Skin epidermis (tissue), 12 donors: ENCODE measurements at regions not wholly inside any gene's neighbourhood (a gene's known extent, or its start where the extent isn't known, plus 50 kb on each side); places are given as distances from the start of the nearest gene placed in this dataset.

ENCODE experiments used
- H3K27ac ChIP-seq, 21 experiments: fragments of 200-600 bp; sonication (generic) in 11 of 21; one replicate each; pipeline ENCODE4 v1.5.0; 2020; ENCODE audit warnings: mild to moderate bottlenecking in 3 of 21, inconsistent platforms in 2 of 21, moderate library complexity in 2 of 21
- H3K4me3 ChIP-seq, 7 experiments: fragments of 200-600 bp; sonication (generic) in 2 of 7; one replicate each; pipeline ENCODE4 v1.5.0; 2020; ENCODE audit warnings: inconsistent platforms in 2 of 7, mild to moderate bottlenecking in 2 of 7, moderate library complexity in 1 of 7

- no peak overlapping the region for H3K4me3 ChIP-seq
- no peak overlapping the region for H3K27ac ChIP-seq
These were observed 104.7 kb downstream of the ENGASE start for GRCh38 chr17:79179334-79179733.

GRCh38 chr17:79177877-79178276, 103.3 kb downstream of the ENGASE start:
- no peak overlapping the region for H3K27ac ChIP-seq

GRCh38 chr17:79176792-79177601, 102.4 kb downstream of the ENGASE start:
- no peak overlapping the region for H3K27ac ChIP-seq
- no peak overlapping the region for H3K4me3 ChIP-seq

More at GRCh38 chr17:79177877-79178276, 103.3 kb downstream of the ENGASE start:
- no peak overlapping the region for H3K4me3 ChIP-seq

GRCh38 chr17:79174905-79175856, 100.6 kb downstream of the ENGASE start:
- no peak overlapping the region for H3K4me3 ChIP-seq
- no peak overlapping the region for H3K27ac ChIP-seq

- no peak overlapping the region for H3K4me3 ChIP-seq
These were observed 99.7 kb downstream of the ENGASE start for GRCh38 chr17:79174193-79174765.

GRCh38 chr17:79171188-79171587, 96.6 kb downstream of the ENGASE start:
- H3K4me3 ChIP-seq, result no peak overlapping the region
- H3K27ac ChIP-seq, result no peak overlapping the region

More at GRCh38 chr17:79174193-79174765, 99.7 kb downstream of the ENGASE start:
- H3K27ac ChIP-seq, result no peak overlapping the region

- H3K27ac ChIP-seq, result no peak overlapping the region
- no peak overlapping the region for H3K4me3 ChIP-seq
These were observed 95.2 kb downstream of the ENGASE start for GRCh38 chr17:79169861-79170260.

- no peak overlapping the region for H3K27ac ChIP-seq
- H3K4me3 ChIP-seq, result no peak overlapping the region
These were observed 94.7 kb downstream of the ENGASE start for GRCh38 chr17:79169366-79169765.

GRCh38 chr17:79168486-79169055, 93.9 kb downstream of the ENGASE start:
- no peak overlapping the region for H3K4me3 ChIP-seq
- H3K27ac ChIP-seq, result no peak overlapping the region

GRCh38 chr17:79167486-79167885, 92.9 kb downstream of the ENGASE start:
- H3K4me3 ChIP-seq, result no peak overlapping the region
- no peak overlapping the region for H3K27ac ChIP-seq

- H3K27ac ChIP-seq, result no peak overlapping the region
These were observed 91.3 kb downstream of the ENGASE start for GRCh38 chr17:79165756-79166473.

GRCh38 chr17:79164913-79165695, 90.5 kb downstream of the ENGASE start:
- Histone ChIP-seq H3K27ac (no peak overlapping the region), H3K4me3 (no peak overlapping the region)

More at GRCh38 chr17:79165756-79166473, 91.3 kb downstream of the ENGASE start:
- H3K4me3 ChIP-seq, result no peak overlapping the region

GRCh38 chr17:79164408-79164807, 89.8 kb downstream of the ENGASE start:
- no peak overlapping the region for H3K27ac ChIP-seq
- no peak overlapping the region for H3K4me3 ChIP-seq

- Histone ChIP-seq H3K4me3 (no peak overlapping the region), H3K27ac (no peak overlapping the region)
These were observed 88.4 kb downstream of the ENGASE start for GRCh38 chr17:79163071-79163470.

GRCh38 chr17:79162012-79162963, 87.7 kb downstream of the ENGASE start:
- H3K27ac ChIP-seq, result no peak overlapping the region
- H3K4me3 ChIP-seq, result no peak overlapping the region

GRCh38 chr17:79160980-79161636, 86.5 kb downstream of the ENGASE start:
- no peak overlapping the region for H3K27ac ChIP-seq
- H3K4me3 ChIP-seq, result no peak overlapping the region

- Histone ChIP-seq H3K4me3 (no peak overlapping the region), H3K27ac (no peak overlapping the region)
These were observed 85.3 kb downstream of the ENGASE start for GRCh38 chr17:79159926-79160325.
